ENCODE measurements at regions not wholly inside any gene's neighbourhood (a gene's known extent, or its start where the extent isn't known, plus 50 kb on each side); places are given as distances from the start of the nearest gene placed in this dataset.

GRCh38 chr5:77156379-77156778 lies 54.1 kb upstream of the PDE8B start:
- H2BK15ac ChIP-seq (ENCODE audit: low read depth, low read length): no peak overlapping the region
- no peak overlapping the region for H2BK20ac ChIP-seq (ENCODE audit: low read depth, low read length)
- H3K27ac ChIP-seq (ENCODE audit: insufficient read depth, low read length): no peak overlapping the region
- no peak overlapping the region; the same call in 1 of the 2 replicates for H3K14ac ChIP-seq (replicated peaks; ENCODE audit: low read depth, low read length)
- H4K8ac ChIP-seq (ENCODE audit: low read depth in 2 of 2, low read length in 2 of 2): no peak overlapping the region
- no peaks in the 10 kb centered on the region for H3K4me1 ChIP-seq (ENCODE audit: control insufficient read depth, insufficient read depth, low read length)
- BruUV-seq (replicated peaks): no TSS peak
- H2BK120ac ChIP-seq (ENCODE audit: low read depth, low read length): no peak overlapping the region
- H3K27me3 ChIP-seq (ENCODE audit: control insufficient read depth, insufficient read depth, low read length): peaks cover 18% of the 10 kb centered on the region
- H4K5ac ChIP-seq (ENCODE audit: low read depth, low read length): no peak overlapping the region
- ChIA-PET POLR2A (ENCODE audit: unreplicated experiment) (no interaction called here), CTCF (no interaction called here)
- H2AK9ac ChIP-seq (replicated peaks; ENCODE audit: low read depth, low read length, poor library complexity): no peak overlapping the region
- no peak overlapping the region for H3K23ac ChIP-seq (ENCODE audit: low read depth, low read length)
- intact Hi-C loops (cut with micrococcal nuclease): no loop called here
- in situ Hi-C loops (cut with MboI; ENCODE audit: low sequenced_read_pairs): no loop called here
- H3K9ac ChIP-seq (ENCODE audit: low read depth, low read length): no peak overlapping the region
- no peak overlapping the region for H3K4me3 ChIP-seq (ENCODE audit: insufficient read depth, low read depth, low read length)
- no peak overlapping the region for H2BK5ac ChIP-seq (ENCODE audit: low read depth, low read length, poor library complexity, severe bottlenecking)
- H3K56ac ChIP-seq (ENCODE audit: extremely low read depth, insufficient read depth, low read length): no peak overlapping the region
- H3K4ac ChIP-seq (ENCODE audit: low read depth, low read length): no peak overlapping the region
- TF ChIP-seq RAD21 (IDR thresholded peaks at IDR 0.05; ENCODE audit: low read length) (no peak), MAFK (IDR thresholded peaks at IDR 0.05; ENCODE audit: low read depth, low read length) (no peak), RFX5 (IDR thresholded peaks at IDR 0.05; ENCODE audit: low read depth, low read length) (no peak), MXI1 (IDR thresholded peaks at IDR 0.05; ENCODE audit: borderline replicate concordance, low read depth, low read length) (no peak), CHD1 (IDR thresholded peaks at IDR 0.05; ENCODE audit: low read depth, low read length) (no peak), POLR2A (IDR thresholded peaks at IDR 0.05; ENCODE audit: low read depth, low read length) (no peak), ELK1 (IDR thresholded peaks at IDR 0.05; ENCODE audit: borderline replicate concordance, low read depth, low read length) (no peak), RCOR1 (IDR thresholded peaks at IDR 0.05; ENCODE audit: insufficient replicate concordance, low read length) (no peak), FOS (IDR thresholded peaks at IDR 0.05; ENCODE audit: low read depth, low read length) (no peak), MAZ (IDR thresholded peaks at IDR 0.05; ENCODE audit: borderline replicate concordance, low read depth, low read length) (no peak), NFE2L2 (IDR thresholded peaks at IDR 0.05; ENCODE audit: low read depth, low read length) (no peak), USF2 (IDR thresholded peaks at IDR 0.05; ENCODE audit: low read depth, low read length) (no peak), SMC3 (IDR thresholded peaks at IDR 0.05; ENCODE audit: low read depth, low read length) (no peak), CTCF (conservative IDR thresholded peaks at IDR 0.05; ENCODE audit: low read depth, low read length) (no peak), CEBPB (IDR thresholded peaks at IDR 0.05; ENCODE audit: low read depth, low read length) (no peak), BHLHE40 (IDR thresholded peaks at IDR 0.05; ENCODE audit: low read depth, low read length) (no peak)
- H2AK5ac ChIP-seq (ENCODE audit: low read depth, low read length): no peak overlapping the region
- dilution Hi-C loops (cut with HindIII; ENCODE audit: low sequenced_read_pairs, unreplicated experiment): no loop called here
- DNase-seq: no peak
- no peaks in the 10 kb centered on the region for H3K79me1 ChIP-seq (ENCODE audit: low read depth in 1 of 2, low read length in 2 of 2)
- no peaks in the 10 kb centered on the region for H4K20me1 ChIP-seq (ENCODE audit: insufficient read depth, low read length)
- H3K18ac ChIP-seq (ENCODE audit: low read depth, low read length): no peak overlapping the region
- WGBS, 2 experiments (ENCODE audit: extremely low coverage in 2 of 2, insufficient read length in 1 of 2): 100% methylated on average over 1 of the region's 3 CpGs; no CpG with 5 or more reads in 1 of the 2 experiments
- no peaks in the 10 kb centered on the region for H3K9me3 ChIP-seq (ENCODE audit: control insufficient read depth, insufficient read depth, low read length)
- H3K36me3 ChIP-seq (ENCODE audit: control insufficient read depth, insufficient read depth, low read length): no peaks in the 10 kb centered on the region
- no peak overlapping the region for H3K4me2 ChIP-seq (ENCODE audit: low read depth, low read length)
- H3K9me1 ChIP-seq (ENCODE audit: insufficient read depth, low read length): 0 out of 2 replicates have a peak, but pooled peaks cover 4% of the 10 kb centered on the region
- no peak overlapping the region for H4K91ac ChIP-seq (ENCODE audit: insufficient read depth, low read depth, low read length)
- H2AFZ ChIP-seq (replicated peaks; ENCODE audit: low read length, poor library complexity): no peak overlapping the region
- no peak for ATAC-seq (ENCODE audit: low read depth)
